ENCODE measurements at regions not wholly inside any gene's neighbourhood (a gene's known extent, or its start where the extent isn't known, plus 50 kb on each side); places are given as distances from the start of the nearest gene placed in this dataset.
"Not testable (repeated sequence)": the region's sequence is repeated elsewhere in the genome, so short reads cannot be mapped to it uniquely, and the experiment has no call there.

DNA sequence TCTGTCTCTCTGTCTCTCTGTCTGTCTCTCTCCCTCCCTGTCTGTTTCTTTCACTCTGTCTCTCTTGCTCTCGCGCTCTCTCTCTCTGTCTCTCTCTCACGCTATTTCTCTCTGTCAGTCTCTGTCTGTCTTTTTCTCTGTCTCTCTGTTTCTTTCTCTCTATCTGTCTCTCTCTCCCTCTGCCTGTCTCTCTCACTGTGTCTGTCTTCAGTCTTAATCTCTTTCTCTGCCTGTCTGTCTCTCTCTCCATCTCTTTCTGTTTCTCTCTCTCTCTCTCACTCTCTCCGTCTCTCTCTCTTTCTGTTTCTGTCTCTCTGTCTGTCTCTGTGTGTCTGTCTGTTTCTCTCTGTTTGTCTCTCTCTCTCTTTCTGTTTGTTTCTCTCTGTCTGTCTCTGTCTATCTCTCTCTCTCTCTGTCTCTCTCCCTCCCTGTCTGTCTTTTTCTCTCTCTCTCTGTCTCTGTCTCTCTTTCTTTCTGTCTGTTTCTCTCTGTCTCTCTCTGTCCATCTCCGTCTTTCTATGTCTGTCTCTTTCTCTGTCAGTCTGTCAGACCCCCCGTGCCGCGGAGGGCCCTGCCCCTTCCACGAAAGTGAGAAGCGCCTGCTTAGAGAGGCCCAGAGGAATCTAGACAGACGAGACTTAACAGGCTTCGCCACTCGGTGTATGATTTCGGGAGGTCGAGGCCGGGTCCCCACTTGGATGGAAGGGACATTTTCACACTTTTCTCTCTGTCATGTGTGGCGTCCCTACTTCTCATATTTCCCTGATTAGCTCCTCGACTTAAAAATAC is 346.3 kb upstream of the DEFB115 start:
- TF ChIP-seq, protein P1, sequence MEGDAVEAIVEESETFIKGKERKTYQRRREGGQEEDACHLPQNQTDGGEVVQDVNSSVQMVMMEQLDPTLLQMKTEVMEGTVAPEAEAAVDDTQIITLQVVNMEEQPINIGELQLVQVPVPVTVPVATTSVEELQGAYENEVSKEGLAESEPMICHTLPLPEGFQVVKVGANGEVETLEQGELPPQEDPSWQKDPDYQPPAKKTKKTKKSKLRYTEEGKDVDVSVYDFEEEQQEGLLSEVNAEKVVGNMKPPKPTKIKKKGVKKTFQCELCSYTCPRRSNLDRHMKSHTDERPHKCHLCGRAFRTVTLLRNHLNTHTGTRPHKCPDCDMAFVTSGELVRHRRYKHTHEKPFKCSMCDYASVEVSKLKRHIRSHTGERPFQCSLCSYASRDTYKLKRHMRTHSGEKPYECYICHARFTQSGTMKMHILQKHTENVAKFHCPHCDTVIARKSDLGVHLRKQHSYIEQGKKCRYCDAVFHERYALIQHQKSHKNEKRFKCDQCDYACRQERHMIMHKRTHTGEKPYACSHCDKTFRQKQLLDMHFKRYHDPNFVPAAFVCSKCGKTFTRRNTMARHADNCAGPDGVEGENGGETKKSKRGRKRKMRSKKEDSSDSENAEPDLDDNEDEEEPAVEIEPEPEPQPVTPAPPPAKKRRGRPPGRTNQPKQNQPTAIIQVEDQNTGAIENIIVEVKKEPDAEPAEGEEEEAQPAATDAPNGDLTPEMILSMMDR (IDR thresholded peaks at IDR 0.05; ENCODE audit: poor library complexity, severe bottlenecking), result no peak
- Histone ChIP-seq H3K4me3 (ENCODE audit: severe bottlenecking) (no peak overlapping the region), H3K27me3 (ENCODE audit: insufficient read depth, poor library complexity, severe bottlenecking) (no peaks in the 10 kb centered on the region), H3K36me3 (ENCODE audit: low read depth) (no peaks in the 10 kb centered on the region), H3K4me1 (ENCODE audit: insufficient read depth, poor library complexity, severe bottlenecking) (no peaks in the 10 kb centered on the region), H3K27ac (ENCODE audit: poor library complexity, severe bottlenecking) (no peak overlapping the region), H3K9me3 (ENCODE audit: severe bottlenecking) (peaks cover 5% of the 10 kb centered on the region)
- no peak for DNase-seq (ENCODE audit: low spot score)
- no peak for ATAC-seq (ENCODE audit: low read depth)

GRCh38 chr20:30911832-30912660 is 345.4 kb upstream of the DEFB115 start:
- not testable (repeated sequence) for H3K27ac ChIP-seq (ENCODE audit: poor library complexity, severe bottlenecking); ATAC-seq (ENCODE audit: low read depth); DNase-seq (ENCODE audit: low spot score)

GRCh38 chr20:30912661-30913026 is 344.8 kb upstream of the DEFB115 start:
- H3K4me1 ChIP-seq (ENCODE audit: insufficient read depth, poor library complexity, severe bottlenecking); H3K27me3 ChIP-seq (ENCODE audit: insufficient read depth, poor library complexity, severe bottlenecking); H3K4me3 ChIP-seq (ENCODE audit: severe bottlenecking); H3K9me3 ChIP-seq (ENCODE audit: severe bottlenecking); DNase-seq (ENCODE audit: low spot score); H3K36me3 ChIP-seq (ENCODE audit: low read depth); ATAC-seq (ENCODE audit: low read depth); H3K27ac ChIP-seq (ENCODE audit: poor library complexity, severe bottlenecking): not testable (repeated sequence)

More at GRCh38 chr20:30911832-30912660, 345.4 kb upstream of the DEFB115 start:
- not testable (repeated sequence) for H3K36me3 ChIP-seq (ENCODE audit: low read depth); H3K9me3 ChIP-seq (ENCODE audit: severe bottlenecking); H3K27me3 ChIP-seq (ENCODE audit: insufficient read depth, poor library complexity, severe bottlenecking); H3K4me1 ChIP-seq (ENCODE audit: insufficient read depth, poor library complexity, severe bottlenecking); H3K4me3 ChIP-seq (ENCODE audit: severe bottlenecking)

GRCh38 chr20:30916404-30916803 is 341.1 kb upstream of the DEFB115 start:
- not testable (repeated sequence) for H3K36me3 ChIP-seq (ENCODE audit: low read depth); H3K27ac ChIP-seq (ENCODE audit: poor library complexity, severe bottlenecking); DNase-seq (ENCODE audit: low spot score); H3K4me1 ChIP-seq (ENCODE audit: insufficient read depth, poor library complexity, severe bottlenecking); H3K27me3 ChIP-seq (ENCODE audit: insufficient read depth, poor library complexity, severe bottlenecking); H3K4me3 ChIP-seq (ENCODE audit: severe bottlenecking); ATAC-seq (ENCODE audit: low read depth)
- peaks cover 10% of the 10 kb centered on the region for H3K9me3 ChIP-seq (ENCODE audit: severe bottlenecking)

GRCh38 chr20:30919514-30920188 is 337.8 kb upstream of the DEFB115 start:
- no peak overlapping the region for H3K4me3 ChIP-seq (ENCODE audit: severe bottlenecking)
- TF ChIP-seq, protein P1 (IDR thresholded peaks at IDR 0.05; ENCODE audit: poor library complexity, severe bottlenecking), result no peak
- peaks cover 5% of the 10 kb centered on the region for H3K27me3 ChIP-seq (ENCODE audit: insufficient read depth, poor library complexity, severe bottlenecking)
- H3K4me1 ChIP-seq (ENCODE audit: insufficient read depth, poor library complexity, severe bottlenecking), result no peaks in the 10 kb centered on the region
- peaks cover 17% of the 10 kb centered on the region for H3K9me3 ChIP-seq (ENCODE audit: severe bottlenecking)
- no peaks in the 10 kb centered on the region for H3K36me3 ChIP-seq (ENCODE audit: low read depth)
- ATAC-seq (ENCODE audit: low read depth) (no peak), DNase-seq (ENCODE audit: low spot score) (peak; percentile 71)
- H3K27ac ChIP-seq (ENCODE audit: poor library complexity, severe bottlenecking), result no peak overlapping the region

Measured in RWPE2 (cell line).